Large intestine (tissue), 3 donors: ENCODE measurements at regions not wholly inside any gene's neighbourhood (a gene's known extent, or its start where the extent isn't known, plus 50 kb on each side); places are given as distances from the start of the nearest gene placed in this dataset.

ENCODE experiments used
- DNase-seq, 2 donors: peaks; one replicate each; pipeline versions ENCODE4 v3.0.0 to v3.0.0-alpha.2; 2013
- H3K27ac ChIP-seq: one replicate; pipeline ENCODE4 v1.5.1; 2013; ENCODE audit warnings: low read length
- H3K27me3 ChIP-seq: 2 replicates; pipeline ENCODE4 v1.6.1; 2013; ENCODE audit warnings: low read length; ENCODE audit not compliant: control insufficient read depth, insufficient read depth
- H3K36me3 ChIP-seq: 2 replicates; pipeline ENCODE4 v1.6.1; 2013; ENCODE audit warnings: low read length; ENCODE audit not compliant: control insufficient read depth, insufficient read depth
- H3K4me1 ChIP-seq: one replicate; pipeline ENCODE4 v1.6.1; 2013; ENCODE audit warnings: low read length; ENCODE audit not compliant: control insufficient read depth, insufficient read depth
- H3K4me3 ChIP-seq: one replicate; pipeline ENCODE4 v1.5.1; 2013; ENCODE audit warnings: low read length
- H3K9me3 ChIP-seq: one replicate; pipeline ENCODE4 v1.6.1; 2013; ENCODE audit warnings: mild to moderate bottlenecking, low read depth, low read length, moderate library complexity; ENCODE audit not compliant: control insufficient read depth
- WGBS: methylation state at CpG from one replicate; pipeline ENCODE4 v1.1.5; 2013; ENCODE audit warnings: low lambda C conversion rate; ENCODE audit not compliant: insufficient coverage; 5-methylcytosine and 5-hydroxymethylcytosine counted together

GRCh38 chr4:27094224-27094623 is 233.6 kb downstream of the STIM2 start:
- Histone ChIP-seq H3K27me3 (peaks cover 24% of the 10 kb centered on the region), H3K36me3 (no peaks in the 10 kb centered on the region), H3K4me3 (no peak overlapping the region), H3K4me1 (no peaks in the 10 kb centered on the region), H3K9me3 (no peaks in the 10 kb centered on the region), H3K27ac (no peak overlapping the region)
- DNase-seq = no peak
- WGBS = no CpG with 5 or more reads among the region's 6 CpGs

- H3K4me1 ChIP-seq = no peaks in the 10 kb centered on the region
- H3K9me3 ChIP-seq = no peaks in the 10 kb centered on the region
- no peak for DNase-seq
- H3K36me3 ChIP-seq = no peaks in the 10 kb centered on the region
- H3K27me3 ChIP-seq = peaks cover 23% of the 10 kb centered on the region
- no CpG with 5 or more reads among the region's 2 CpGs for WGBS
- no peak overlapping the region for H3K4me3 ChIP-seq
- H3K27ac ChIP-seq = no peak overlapping the region
These were observed 234.1 kb downstream of the STIM2 start for GRCh38 chr4:27094783-27095182.

- H3K4me1 ChIP-seq = no peaks in the 10 kb centered on the region
- no peaks in the 10 kb centered on the region for H3K36me3 ChIP-seq
- 81% methylated on average over 5 of the region's 9 CpGs for WGBS
- peaks cover 18% of the 10 kb centered on the region for H3K27me3 ChIP-seq
- DNase-seq = no peak
- no peak overlapping the region for H3K4me3 ChIP-seq
- no peak overlapping the region for H3K27ac ChIP-seq
- no peaks in the 10 kb centered on the region for H3K9me3 ChIP-seq
These were observed 235.6 kb downstream of the STIM2 start for GRCh38 chr4:27096142-27096824.

- peaks cover 10% of the 10 kb centered on the region for H3K27me3 ChIP-seq
- no peak for DNase-seq
- WGBS = no CpG with 5 or more reads among the region's 1 CpG
- no peaks in the 10 kb centered on the region for H3K9me3 ChIP-seq
- no peak overlapping the region for H3K4me3 ChIP-seq
- H3K27ac ChIP-seq = no peak overlapping the region
- H3K4me1 ChIP-seq = no peaks in the 10 kb centered on the region
- no peaks in the 10 kb centered on the region for H3K36me3 ChIP-seq
These were observed 237.4 kb downstream of the STIM2 start for GRCh38 chr4:27098034-27098433.

- H3K4me1 ChIP-seq = no peaks in the 10 kb centered on the region
- 40% methylated on average over 1 of the region's 10 CpGs for WGBS
- no peak overlapping the region for H3K4me3 ChIP-seq
- no peak overlapping the region for H3K27ac ChIP-seq
- DNase-seq = no peak
- H3K36me3 ChIP-seq = no peaks in the 10 kb centered on the region
- no peaks in the 10 kb centered on the region for H3K9me3 ChIP-seq
- H3K27me3 ChIP-seq = peaks cover 10% of the 10 kb centered on the region
These were observed 240.1 kb downstream of the STIM2 start for GRCh38 chr4:27100713-27101112.

GRCh38 chr4:27101126-27101525 is 240.5 kb downstream of the STIM2 start:
- Histone ChIP-seq H3K36me3 (no peaks in the 10 kb centered on the region), H3K4me1 (no peaks in the 10 kb centered on the region), H3K27me3 (peaks cover 10% of the 10 kb centered on the region), H3K27ac (no peak overlapping the region), H3K4me3 (no peak overlapping the region), H3K9me3 (no peaks in the 10 kb centered on the region)
- WGBS = no CpG with 5 or more reads among the region's 12 CpGs
- no peak for DNase-seq

- Histone ChIP-seq H3K4me1 (no peaks in the 10 kb centered on the region), H3K27ac (no peak overlapping the region), H3K36me3 (no peaks in the 10 kb centered on the region), H3K27me3 (peaks cover 10% of the 10 kb centered on the region), H3K4me3 (no peak overlapping the region), H3K9me3 (no peaks in the 10 kb centered on the region)
- no peak for DNase-seq
- no CpG with 5 or more reads among the region's 7 CpGs for WGBS
These were observed 240.9 kb downstream of the STIM2 start for GRCh38 chr4:27101561-27101960.

GRCh38 chr4:27111627-27112026 is 251.0 kb downstream of the STIM2 start:
- peaks cover 2% of the 10 kb centered on the region for H3K9me3 ChIP-seq
- H3K36me3 ChIP-seq = no peaks in the 10 kb centered on the region
- WGBS = 100% methylated on average over 1 of the region's 3 CpGs
- H3K4me3 ChIP-seq = no peak overlapping the region
- no peaks in the 10 kb centered on the region for H3K4me1 ChIP-seq
- H3K27me3 ChIP-seq = no peaks in the 10 kb centered on the region
- DNase-seq = no peak
- H3K27ac ChIP-seq = no peak overlapping the region

- WGBS = no CpG with 5 or more reads among the region's 3 CpGs
- Histone ChIP-seq H3K9me3 (peaks cover 2% of the 10 kb centered on the region), H3K4me3 (no peak overlapping the region), H3K27ac (no peak overlapping the region), H3K36me3 (no peaks in the 10 kb centered on the region), H3K4me1 (no peaks in the 10 kb centered on the region), H3K27me3 (no peaks in the 10 kb centered on the region)
- DNase-seq = no peak
These were observed 251.9 kb downstream of the STIM2 start for GRCh38 chr4:27112587-27112986.

- Histone ChIP-seq H3K9me3 (no peaks in the 10 kb centered on the region), H3K4me1 (no peaks in the 10 kb centered on the region), H3K36me3 (no peaks in the 10 kb centered on the region), H3K27ac (no peak overlapping the region), H3K27me3 (no peaks in the 10 kb centered on the region), H3K4me3 (no peak overlapping the region)
- WGBS = 61% methylated on average over 2 of the region's 4 CpGs
- no peak for DNase-seq
These were observed 254.6 kb downstream of the STIM2 start for GRCh38 chr4:27115221-27115620.

- H3K4me3 ChIP-seq = no peak overlapping the region
- WGBS = no CpG with 5 or more reads among the region's 1 CpG
- H3K9me3 ChIP-seq = no peaks in the 10 kb centered on the region
- no peaks in the 10 kb centered on the region for H3K27me3 ChIP-seq
- DNase-seq = no peak
- no peaks in the 10 kb centered on the region for H3K36me3 ChIP-seq
- no peak overlapping the region for H3K27ac ChIP-seq
- peaks cover 1% of the 10 kb centered on the region for H3K4me1 ChIP-seq
These were observed 256.8 kb downstream of the STIM2 start for GRCh38 chr4:27117453-27117852.
